Prostate gland (tissue), 2 donors: ENCODE measurements at regions not wholly inside any gene's neighbourhood (a gene's known extent, or its start where the extent isn't known, plus 50 kb on each side); places are given as distances from the start of the nearest gene placed in this dataset.

ENCODE experiments used
- DNase-seq: peaks from one replicate; pipeline ENCODE4 v3.0.0-alpha.2; 2019; ENCODE audit warnings: low spot score
- H3K27ac ChIP-seq, 2 donors: fragments of 200-600 bp; sonication (generic); 2 replicates each; pipeline ENCODE4 v1.5.1; 2017 to 2019
- H3K27me3 ChIP-seq: fragments of 200-600 bp; sonication (generic); replicated peaks from 2 replicates; pipeline ENCODE4 v1.5.1; 2019; ENCODE audit not compliant: insufficient read depth
- H3K36me3 ChIP-seq, 2 donors: fragments of 200-600 bp; sonication (generic); 1 replicate in 1 of 2; 2 replicates in 1 of 2; pipeline versions ENCODE4 v1.5.1 to v1.8.1; 2017 to 2019
- H3K4me1 ChIP-seq: fragments of 200-600 bp; sonication (generic); replicated peaks from 2 replicates; pipeline ENCODE4 v1.5.1; 2019
- H3K4me3 ChIP-seq, 2 donors: fragments of 200-600 bp; sonication (generic); 2 replicates each; pipeline ENCODE4 v1.5.1; 2017 to 2019
- H3K9me3 ChIP-seq: fragments of 200-600 bp; sonication (generic); 2 replicates; pipeline ENCODE4 v1.5.1; 2017
- POLR2A ChIP-seq: fragments of 450-650 bp; IDR thresholded peaks from one replicate; pipeline ENCODE4 v1.6.1; 2016; ENCODE audit warnings: antibody characterized with exemption, mild to moderate bottlenecking
- POLR2AphosphoS5 ChIP-seq: sonication (generic); formaldehyde crosslinking; IDR thresholded peaks from one replicate; pipeline ENCODE4 v1.6.1; 2017; ENCODE audit warnings: antibody characterized with exemption
- WGBS: methylation state at CpG from one replicate; pipeline ENCODE4 v1.1.5; 2018; 5-methylcytosine and 5-hydroxymethylcytosine counted together
- intact Hi-C: fragments of 100-400 bp; cut with DNase I; formaldehyde crosslinking; loops from one replicate; pipeline ENCODE4 v1.14.2; 2022
- TF ChIP-seq, protein P1 (sequence below), 4 experiments: fragments of 200-600 bp in 2 of 4; fragments of 450-650 bp in 2 of 4; sonication (generic) in 2 of 4; IDR thresholded peaks; 1 replicate in 3 of 4; 2 replicates in 1 of 4; pipeline ENCODE4 v1.5.1; 2016 to 2019; ENCODE audit warnings: antibody characterized with exemption in 4 of 4, mild to moderate bottlenecking in 2 of 4, moderate library complexity in 2 of 4

DNA sequence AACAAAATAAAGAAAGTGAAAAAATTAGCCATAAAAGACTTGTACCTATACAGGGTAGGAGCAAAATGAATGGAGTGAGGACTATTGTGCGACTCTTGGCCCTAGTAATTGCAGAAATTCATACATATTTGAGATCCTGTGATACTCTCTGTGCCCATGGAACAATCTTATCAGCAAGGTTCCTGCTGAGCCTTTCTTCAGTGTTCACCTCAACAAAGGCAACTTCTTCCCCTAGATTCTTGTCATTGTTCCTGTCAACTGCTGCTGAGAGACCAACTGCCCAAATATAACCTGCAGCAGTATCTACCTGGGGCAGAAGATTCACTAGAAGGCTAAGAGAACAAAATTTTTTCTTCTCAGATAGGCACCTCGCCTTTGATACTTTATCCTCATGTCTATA lies 187.4 kb downstream of the NEBL start:
- H3K4me1 ChIP-seq = no peaks in the 10 kb centered on the region
- H3K4me3 ChIP-seq = no peak overlapping the region
- DNase-seq = no peak
- no peaks in the 10 kb centered on the region for H3K9me3 ChIP-seq
- H3K27me3 ChIP-seq = no peaks in the 10 kb centered on the region
- TF ChIP-seq POLR2AphosphoS5 = no peak
- TF ChIP-seq, protein P1, sequence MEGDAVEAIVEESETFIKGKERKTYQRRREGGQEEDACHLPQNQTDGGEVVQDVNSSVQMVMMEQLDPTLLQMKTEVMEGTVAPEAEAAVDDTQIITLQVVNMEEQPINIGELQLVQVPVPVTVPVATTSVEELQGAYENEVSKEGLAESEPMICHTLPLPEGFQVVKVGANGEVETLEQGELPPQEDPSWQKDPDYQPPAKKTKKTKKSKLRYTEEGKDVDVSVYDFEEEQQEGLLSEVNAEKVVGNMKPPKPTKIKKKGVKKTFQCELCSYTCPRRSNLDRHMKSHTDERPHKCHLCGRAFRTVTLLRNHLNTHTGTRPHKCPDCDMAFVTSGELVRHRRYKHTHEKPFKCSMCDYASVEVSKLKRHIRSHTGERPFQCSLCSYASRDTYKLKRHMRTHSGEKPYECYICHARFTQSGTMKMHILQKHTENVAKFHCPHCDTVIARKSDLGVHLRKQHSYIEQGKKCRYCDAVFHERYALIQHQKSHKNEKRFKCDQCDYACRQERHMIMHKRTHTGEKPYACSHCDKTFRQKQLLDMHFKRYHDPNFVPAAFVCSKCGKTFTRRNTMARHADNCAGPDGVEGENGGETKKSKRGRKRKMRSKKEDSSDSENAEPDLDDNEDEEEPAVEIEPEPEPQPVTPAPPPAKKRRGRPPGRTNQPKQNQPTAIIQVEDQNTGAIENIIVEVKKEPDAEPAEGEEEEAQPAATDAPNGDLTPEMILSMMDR (IDR thresholded peaks at IDR 0.05) = no peak
- no peak for TF ChIP-seq POLR2A
- no peak overlapping the region for H3K27ac ChIP-seq
- intact Hi-C loops = no loop called here
- no peaks in the 10 kb centered on the region for H3K36me3 ChIP-seq
- 96% methylated on average over 2 of the region's 2 CpGs for WGBS

DNA sequence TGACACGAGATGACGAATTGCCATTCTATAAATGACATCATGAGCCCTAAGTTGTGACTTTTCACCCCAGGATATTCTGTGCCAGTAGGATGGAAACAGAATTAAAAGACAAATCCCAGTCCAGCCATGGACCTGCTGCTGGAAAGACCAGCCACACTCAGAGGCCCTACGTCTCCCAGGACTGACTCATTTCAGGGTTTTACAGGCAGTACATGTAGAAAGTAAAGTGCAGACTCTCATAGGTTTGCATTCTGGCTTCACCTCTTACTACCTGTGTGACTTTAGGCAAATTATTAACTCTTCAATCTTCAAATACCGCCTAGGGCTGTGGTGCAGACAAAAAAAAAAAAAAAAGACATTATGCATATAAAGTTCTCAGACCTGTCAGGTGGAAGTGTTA lies 188.8 kb downstream of the NEBL start:
- no peak for DNase-seq
- TF ChIP-seq POLR2AphosphoS5 (no peak), POLR2A (no peak)
- TF ChIP-seq, protein P1 (IDR thresholded peaks at IDR 0.05) = no peak
- Histone ChIP-seq H3K36me3 (no peaks in the 10 kb centered on the region), H3K27me3 (no peaks in the 10 kb centered on the region), H3K4me1 (no peaks in the 10 kb centered on the region), H3K4me3 (no peak overlapping the region), H3K9me3 (no peaks in the 10 kb centered on the region), H3K27ac (no peak overlapping the region)
- intact Hi-C loops = no loop called here
- WGBS = 89% methylated on average over 4 of the region's 4 CpGs

DNA sequence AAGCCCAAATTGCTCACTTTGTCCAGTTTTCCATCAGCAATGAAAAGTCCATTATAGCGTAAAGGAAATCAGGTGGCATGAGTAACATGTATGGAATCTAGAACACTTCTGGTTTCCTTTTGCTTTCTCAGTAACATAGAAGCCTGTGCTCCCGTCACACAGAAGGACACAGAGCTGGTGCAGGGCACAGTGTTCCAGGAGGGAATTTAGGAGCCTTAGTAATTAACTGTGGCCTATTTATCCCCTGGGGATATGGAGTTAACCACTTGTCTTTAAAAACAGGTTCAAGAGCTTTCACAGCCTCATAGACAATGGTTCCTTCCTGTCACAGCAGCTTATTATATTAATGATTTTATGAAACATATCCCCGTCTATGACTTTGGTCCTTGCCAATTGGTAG lies 189.9 kb downstream of the NEBL start:
- Histone ChIP-seq H3K27me3 (no peaks in the 10 kb centered on the region), H3K36me3 (no peaks in the 10 kb centered on the region), H3K4me3 (no peak overlapping the region), H3K27ac (no peak overlapping the region), H3K4me1 (no peaks in the 10 kb centered on the region), H3K9me3 (no peaks in the 10 kb centered on the region)
- DNase-seq = no peak
- WGBS = 89% methylated on average over 3 of the region's 3 CpGs
- no peak for TF ChIP-seq POLR2AphosphoS5
- intact Hi-C loops = no loop called here

DNA sequence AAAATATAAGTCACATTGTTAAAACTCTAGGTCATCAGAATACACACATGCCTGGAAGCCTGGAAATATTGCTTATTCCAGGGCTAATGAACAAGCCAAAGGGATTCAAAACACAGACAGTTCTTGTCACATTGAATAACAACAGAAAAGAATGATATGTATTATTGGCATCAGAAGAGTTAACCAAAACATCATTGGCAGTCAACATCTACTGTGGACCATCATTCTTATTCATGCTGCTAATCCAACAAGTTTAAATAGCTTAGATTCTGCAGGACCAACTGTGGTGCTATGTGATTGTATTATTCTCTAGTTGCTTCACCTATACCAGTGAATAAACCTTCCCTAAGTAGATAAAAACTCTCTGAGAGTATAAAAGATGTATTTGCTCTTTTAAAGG lies 198.3 kb downstream of the NEBL start:
- H3K9me3 ChIP-seq = no peaks in the 10 kb centered on the region
- H3K4me1 ChIP-seq = no peaks in the 10 kb centered on the region
- DNase-seq = no peak
- no peaks in the 10 kb centered on the region for H3K36me3 ChIP-seq
- no peak overlapping the region for H3K4me3 ChIP-seq
- no peak for TF ChIP-seq POLR2A
- TF ChIP-seq, protein P1 (IDR thresholded peaks at IDR 0.05) = no peak
- no peak for TF ChIP-seq POLR2AphosphoS5
- no peaks in the 10 kb centered on the region for H3K27me3 ChIP-seq
- intact Hi-C loops = no loop called here
- H3K27ac ChIP-seq = no peak overlapping the region

DNA sequence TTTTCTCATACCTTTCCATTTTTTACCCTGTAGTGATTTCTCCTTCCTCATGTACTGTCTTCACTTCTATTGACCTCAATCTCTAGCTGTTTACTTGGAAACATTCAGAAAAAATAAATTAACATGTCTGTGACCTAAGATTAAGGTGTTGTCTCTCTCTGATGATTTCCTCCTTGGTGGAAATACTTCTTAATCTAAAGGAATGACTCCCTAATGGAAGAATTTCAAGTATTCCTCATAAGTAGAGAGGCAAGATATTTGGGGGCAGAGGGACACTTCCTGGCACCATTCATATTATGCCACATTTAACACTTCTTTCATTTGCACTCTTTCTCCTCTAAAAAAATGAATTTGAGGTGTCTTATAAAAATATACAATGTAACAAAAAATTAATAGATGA lies 202.8 kb downstream of the NEBL start:
- intact Hi-C loops = no loop called here
- no peak for TF ChIP-seq POLR2A
- TF ChIP-seq, protein P1 (IDR thresholded peaks at IDR 0.05) = no peak
- TF ChIP-seq POLR2AphosphoS5 = no peak
- Histone ChIP-seq H3K36me3 (no peaks in the 10 kb centered on the region), H3K9me3 (no peaks in the 10 kb centered on the region), H3K27me3 (no peaks in the 10 kb centered on the region), H3K4me1 (no peaks in the 10 kb centered on the region), H3K4me3 (no peak overlapping the region), H3K27ac (no peak overlapping the region)
- DNase-seq = no peak
